Mesendoderm (in vitro differentiated cells): ENCODE measurements at regions not wholly inside any gene's neighbourhood (a gene's known extent, or its start where the extent isn't known, plus 50 kb on each side); places are given as distances from the start of the nearest gene placed in this dataset.

Experiments used
- DNase-seq: peaks from one replicate; pipeline ENCODE4 v3.0.0; 2013
- H2AK5ac ChIP-seq: 2 replicates; pipeline ENCODE4 v1.6.1; 2013; ENCODE audit warnings: low read length, inconsistent platforms
- H2BK120ac ChIP-seq: 2 replicates; pipeline ENCODE4 v1.6.1; 2013; ENCODE audit warnings: low read depth, mild to moderate bottlenecking, low read length, moderate library complexity, mixed read lengths
- H2BK15ac ChIP-seq: replicated peaks from 2 replicates; pipeline ENCODE4 v1.6.1; 2013; ENCODE audit warnings: low read depth, mild to moderate bottlenecking, moderate library complexity
- H2BK5ac ChIP-seq: 2 replicates; pipeline ENCODE4 v1.6.1; 2013; ENCODE audit warnings: low read length, inconsistent platforms
- H3K18ac ChIP-seq: 2 replicates; pipeline ENCODE4 v1.6.1; 2013; ENCODE audit warnings: mild to moderate bottlenecking, low read length, mixed read lengths
- H3K23ac ChIP-seq: one replicate; pipeline ENCODE4 v1.6.1; 2013; ENCODE audit warnings: low read length
- H3K27ac ChIP-seq: 2 replicates; pipeline ENCODE4 v1.5.1; 2013; ENCODE audit warnings: low read depth, mild to moderate bottlenecking, inconsistent platforms, low read length, moderate library complexity
- H3K27me3 ChIP-seq: 2 replicates; pipeline ENCODE4 v1.6.1; 2013; ENCODE audit warnings: low read length, control low read depth, mild to moderate bottlenecking, inconsistent platforms; ENCODE audit not compliant: insufficient read depth, poor library complexity
- H3K36me3 ChIP-seq: 2 replicates; pipeline ENCODE4 v1.6.1; 2013; ENCODE audit warnings: low read length, inconsistent platforms; ENCODE audit not compliant: control insufficient read depth, insufficient read depth
- H3K4ac ChIP-seq: one replicate; pipeline ENCODE4 v1.6.1; 2013; ENCODE audit warnings: low read depth, mild to moderate bottlenecking, low read length, moderate library complexity
- H3K4me1 ChIP-seq: 2 replicates; pipeline ENCODE4 v1.6.1; 2013; ENCODE audit warnings: low read depth, low read length, inconsistent platforms; ENCODE audit not compliant: control insufficient read depth
- H3K4me2 ChIP-seq: 2 replicates; pipeline ENCODE4 v1.6.1; 2013; ENCODE audit warnings: low read length
- H3K4me3 ChIP-seq: 2 replicates; pipeline ENCODE4 v1.5.1; 2013; ENCODE audit warnings: mild to moderate bottlenecking, low read length
- H3K56ac ChIP-seq: one replicate; pipeline ENCODE4 v1.6.1; 2013; ENCODE audit warnings: low read length
- H3K79me1 ChIP-seq: 2 replicates; pipeline ENCODE4 v1.6.1; 2013; ENCODE audit warnings: low read length, inconsistent platforms
- H3K79me2 ChIP-seq: 2 replicates; pipeline ENCODE4 v1.6.1; 2013; ENCODE audit warnings: mild to moderate bottlenecking, low read length; ENCODE audit not compliant: control insufficient read depth, insufficient read depth
- H3K9ac ChIP-seq: 2 replicates; pipeline ENCODE4 v1.6.1; 2013; ENCODE audit warnings: low read length, inconsistent platforms
- H4K5ac ChIP-seq: one replicate; pipeline ENCODE4 v1.6.1; 2013; ENCODE audit warnings: low read length
- H4K8ac ChIP-seq: one replicate; pipeline ENCODE4 v1.6.1; 2013; ENCODE audit warnings: low read depth, mild to moderate bottlenecking, control low read depth, low read length, moderate library complexity
- WGBS: extraction: QIAGEN DNeasy Blood & Tissue Kit; methylation state at CpG from one replicate; pipeline ENCODE4 v1.1.7; 2013; ENCODE audit warnings: low lambda C conversion rate, missing lambda C conversion rate; ENCODE audit not compliant: insufficient coverage; ENCODE audit errors: extremely low coverage; 5-methylcytosine and 5-hydroxymethylcytosine counted together

GRCh38 chr10:108496106-108496505 is 1331.6 kb upstream of the SORCS1 start:
- Histone ChIP-seq H3K36me3 (no peaks in the 10 kb centered on the region), H3K4me1 (no peaks in the 10 kb centered on the region), H4K8ac (no peak overlapping the region), H3K27me3 (no peaks in the 10 kb centered on the region), H2AK5ac (no peak overlapping the region), H3K79me1 (no peaks in the 10 kb centered on the region), H3K4ac (no peak overlapping the region), H3K79me2 (no peaks in the 10 kb centered on the region), H3K4me3 (no peak overlapping the region), H3K23ac (no peak overlapping the region), H3K18ac (no peak overlapping the region), H4K5ac (no peak overlapping the region), H3K56ac (no peak overlapping the region), H2BK120ac (no peak overlapping the region), H3K4me2 (no peak overlapping the region), H2BK5ac (no peak overlapping the region), H3K9ac (no peak overlapping the region), H3K27ac (no peak overlapping the region), H2BK15ac (no peak overlapping the region)
- no peak for DNase-seq

- WGBS = no CpG with 5 or more reads among the region's 1 CpG
- no peak overlapping the region for H3K56ac ChIP-seq
- H3K36me3 ChIP-seq = no peaks in the 10 kb centered on the region
- no peaks in the 10 kb centered on the region for H3K79me2 ChIP-seq
- no peaks in the 10 kb centered on the region for H3K27me3 ChIP-seq
- H4K8ac ChIP-seq = no peak overlapping the region
- DNase-seq = no peak
- H3K23ac ChIP-seq = no peak overlapping the region
- no peak overlapping the region for H2AK5ac ChIP-seq
- no peaks in the 10 kb centered on the region for H3K4me1 ChIP-seq
- H2BK120ac ChIP-seq = no peak overlapping the region
- no peak overlapping the region for H3K4me2 ChIP-seq
- H3K18ac ChIP-seq = no peak overlapping the region
- no peaks in the 10 kb centered on the region for H3K79me1 ChIP-seq
- no peak overlapping the region for H3K27ac ChIP-seq
- no peak overlapping the region for H3K9ac ChIP-seq
- no peak overlapping the region for H3K4ac ChIP-seq
- no peak overlapping the region for H2BK5ac ChIP-seq
- H3K4me3 ChIP-seq = no peak overlapping the region
- no peak overlapping the region for H4K5ac ChIP-seq
- no peak overlapping the region for H2BK15ac ChIP-seq
Observed at GRCh38 chr10:108490944-108491343, 1326.4 kb upstream of the SORCS1 start.

- peaks cover 2% of the 10 kb centered on the region for H3K27me3 ChIP-seq
- no peak overlapping the region for H2AK5ac ChIP-seq
- no peak overlapping the region for H2BK15ac ChIP-seq
- H3K4me2 ChIP-seq = no peak overlapping the region
- no peak overlapping the region for H3K27ac ChIP-seq
- H3K4me1 ChIP-seq = no peaks in the 10 kb centered on the region
- no peak overlapping the region for H3K18ac ChIP-seq
- no peaks in the 10 kb centered on the region for H3K36me3 ChIP-seq
- no peaks in the 10 kb centered on the region for H3K79me1 ChIP-seq
- H3K9ac ChIP-seq = no peak overlapping the region
- no peak overlapping the region for H3K4me3 ChIP-seq
- WGBS = no CpG with 5 or more reads among the region's 1 CpG
- H4K8ac ChIP-seq = no peak overlapping the region
- H4K5ac ChIP-seq = no peak overlapping the region
- no peak overlapping the region for H3K23ac ChIP-seq
- H3K56ac ChIP-seq = no peak overlapping the region
- no peak for DNase-seq
- no peak overlapping the region for H2BK120ac ChIP-seq
- H3K4ac ChIP-seq = no peak overlapping the region
- no peak overlapping the region for H2BK5ac ChIP-seq
- no peaks in the 10 kb centered on the region for H3K79me2 ChIP-seq
Observed at GRCh38 chr10:108471420-108471819, 1306.9 kb upstream of the SORCS1 start.

- Histone ChIP-seq H3K4ac (no peak overlapping the region), H2AK5ac (no peak overlapping the region), H3K4me2 (no peak overlapping the region), H3K27me3 (peaks cover 2% of the 10 kb centered on the region), H3K23ac (no peak overlapping the region), H3K4me3 (no peak overlapping the region), H3K79me2 (no peaks in the 10 kb centered on the region), H3K36me3 (no peaks in the 10 kb centered on the region), H3K27ac (no peak overlapping the region), H3K18ac (no peak overlapping the region), H2BK15ac (no peak overlapping the region), H2BK5ac (no peak overlapping the region), H3K9ac (no peak overlapping the region), H2BK120ac (no peak overlapping the region), H3K79me1 (no peaks in the 10 kb centered on the region), H4K8ac (no peak overlapping the region), H3K56ac (no peak overlapping the region), H3K4me1 (no peaks in the 10 kb centered on the region), H4K5ac (no peak overlapping the region)
- no peak for DNase-seq
- no CpG with 5 or more reads among the region's 3 CpGs for WGBS
Observed at GRCh38 chr10:108469940-108470339, 1305.4 kb upstream of the SORCS1 start.

GRCh38 chr10:108465871-108466641 is 1301.5 kb upstream of the SORCS1 start:
- Histone ChIP-seq H3K27ac (no peak overlapping the region), H2BK120ac (no peak overlapping the region), H3K4me2 (peak overlapping the region; percentile 74), H3K9ac (peak overlapping the region; percentile 58), H3K18ac (peak overlapping the region; percentile 56), H2BK15ac (no peak overlapping the region), H3K4me3 (peak overlapping the region; percentile 29), H4K5ac (no peak overlapping the region), H3K27me3 (peaks cover 2% of the 10 kb centered on the region), H3K79me2 (no peaks in the 10 kb centered on the region), H3K4me1 (no peaks in the 10 kb centered on the region), H4K8ac (peak overlapping the region; percentile 65), H2BK5ac (no peak overlapping the region), H3K79me1 (no peaks in the 10 kb centered on the region), H3K56ac (peak overlapping the region; percentile 78), H3K4ac (no peak overlapping the region), H3K36me3 (no peaks in the 10 kb centered on the region), H2AK5ac (no peak overlapping the region), H3K23ac (peak overlapping the region; percentile 66)
- no CpG with 5 or more reads among the region's 62 CpGs for WGBS
- peak; percentile 29 for DNase-seq

GRCh38 chr10:108462005-108462404 is 1297.5 kb upstream of the SORCS1 start:
- no peak overlapping the region for H2BK15ac ChIP-seq
- H3K4ac ChIP-seq = no peak overlapping the region
- no peak for DNase-seq
- H2AK5ac ChIP-seq = no peak overlapping the region
- no peaks in the 10 kb centered on the region for H3K79me2 ChIP-seq
- H3K4me3 ChIP-seq = no peak overlapping the region
- no peaks in the 10 kb centered on the region for H3K36me3 ChIP-seq
- H4K8ac ChIP-seq = no peak overlapping the region
- WGBS = no CpG with 5 or more reads among the region's 2 CpGs
- H3K56ac ChIP-seq = no peak overlapping the region
- H3K9ac ChIP-seq = no peak overlapping the region
- H3K27ac ChIP-seq = no peak overlapping the region
- no peak overlapping the region for H2BK5ac ChIP-seq
- H3K27me3 ChIP-seq = peaks cover 2% of the 10 kb centered on the region
- H3K4me2 ChIP-seq = no peak overlapping the region
- no peak overlapping the region for H2BK120ac ChIP-seq
- H4K5ac ChIP-seq = no peak overlapping the region
- no peaks in the 10 kb centered on the region for H3K79me1 ChIP-seq
- H3K18ac ChIP-seq = no peak overlapping the region
- no peak overlapping the region for H3K23ac ChIP-seq
- no peaks in the 10 kb centered on the region for H3K4me1 ChIP-seq
